Upper lobe of left lung (tissue), 6 donors: ENCODE measurements at regions not wholly inside any gene's neighbourhood (a gene's known extent, or its start where the extent isn't known, plus 50 kb on each side); places are given as distances from the start of the nearest gene placed in this dataset.
"Not testable (repeated sequence)": the region's sequence is repeated elsewhere in the genome, so short reads cannot be mapped to it uniquely, and the experiment has no call there.

ENCODE experiments used
- ATAC-seq, 2 donors: fragments of 200-7000 bp; cut with Tn5 transposase; one replicate each; pipeline ENCODE4 v1.9.1; 2022; ENCODE audit warnings: mild to moderate bottlenecking in 2 of 2, moderate library complexity in 2 of 2; ENCODE audit not compliant: low FRiP score in 2 of 2
- DNase-seq, 2 donors: peaks; one replicate each; pipeline ENCODE4 v3.0.0-alpha.2; 2019 to 2020
- H3K27ac ChIP-seq, 4 donors: fragments of 200-600 bp; sonication (generic); one replicate each; pipeline ENCODE4 v1.5.1; 2016 to 2019
- H3K27me3 ChIP-seq, 4 donors: fragments of 200-600 bp; sonication (generic); one replicate each; pipeline ENCODE4 v1.5.1; 2017 to 2019
- H3K36me3 ChIP-seq, 4 donors: fragments of 200-600 bp; sonication (generic); one replicate each; pipeline ENCODE4 v1.5.1; 2016 to 2019
- H3K4me1 ChIP-seq, 4 donors: fragments of 200-600 bp; sonication (generic); one replicate each; pipeline ENCODE4 v1.5.1; 2018 to 2019
- H3K4me3 ChIP-seq, 4 donors: fragments of 200-600 bp; sonication (generic); one replicate each; pipeline ENCODE4 v1.5.1; 2017 to 2019; ENCODE audit warnings: mild to moderate bottlenecking in 2 of 4, moderate library complexity in 1 of 4
- H3K9me3 ChIP-seq, 4 donors: fragments of 200-600 bp; sonication (generic); one replicate each; pipeline ENCODE4 v1.5.1; 2018 to 2019
- EP300 ChIP-seq, 4 donors: sonication (generic); formaldehyde crosslinking; IDR thresholded peaks; one replicate each; pipeline ENCODE4 v1.5.1; 2017; ENCODE audit warnings: antibody characterized with exemption in 4 of 4, control low read depth in 2 of 4
- POLR2A ChIP-seq, 4 donors: fragments of 450-650 bp; IDR thresholded peaks; one replicate each; pipeline ENCODE4 v1.5.1; 2016 to 2017; ENCODE audit warnings: antibody characterized with exemption in 4 of 4, mild to moderate bottlenecking in 2 of 4
- POLR2AphosphoS5 ChIP-seq, 2 donors: sonication (generic); formaldehyde crosslinking; IDR thresholded peaks; one replicate each; pipeline ENCODE4 v1.5.1; 2017; ENCODE audit warnings: antibody characterized with exemption in 2 of 2
- whole genome bisulfite sequencing, 2 donors: methylation state at CpG; one replicate each; pipeline ENCODE4 v1.1.5; 2017 to 2018; 5-methylcytosine and 5-hydroxymethylcytosine counted together
- TF ChIP-seq, protein P1 (sequence below), 6 experiments: fragments of 450-650 bp in 4 of 6; fragments of 200-600 bp in 2 of 6; sonication (generic) in 2 of 6; IDR thresholded peaks; one replicate each; pipeline ENCODE4 v1.5.1; 2016 to 2019; ENCODE audit warnings: antibody characterized with exemption in 6 of 6
- donor health status: DM: no; HTN: no; CAD: no; lungs with moderate emphysema.
- donor health status: DM: no; HTN: yes; CAD: no; lungs with severe emphysema.

DNA sequence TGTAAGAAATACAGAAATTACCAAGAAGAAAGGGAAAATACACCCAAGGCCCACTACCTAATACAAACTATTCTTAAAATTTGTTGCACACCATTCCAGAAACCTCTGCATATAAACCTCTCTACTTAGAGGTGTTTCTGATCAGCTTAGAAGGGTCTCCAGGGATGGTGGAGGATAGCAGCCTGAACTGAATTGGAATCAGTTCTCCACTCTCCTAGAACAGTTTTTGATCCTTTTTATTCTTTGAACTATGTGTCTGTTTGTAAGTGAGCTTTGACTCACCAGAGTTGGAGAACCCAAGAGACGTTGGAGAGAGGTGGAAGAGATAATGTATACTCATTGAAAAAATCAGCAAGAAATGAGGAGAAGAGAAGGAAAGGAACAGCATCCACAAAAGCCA is 96.6 kb upstream of the OTUD4 start:
- ATAC-seq (no peak), DNase-seq (no peak)
- no peaks in the 10 kb centered on the region for H3K4me1 ChIP-seq
- no peaks in the 10 kb centered on the region for H3K36me3 ChIP-seq
- H3K27ac ChIP-seq = no peak overlapping the region
- no peaks in the 10 kb centered on the region for H3K9me3 ChIP-seq
- TF ChIP-seq POLR2A (IDR thresholded peaks at IDR 0.05) (no peak), EP300 (IDR thresholded peaks at IDR 0.05) (no peak), POLR2AphosphoS5 (IDR thresholded peaks at IDR 0.05) (no peak)
- TF ChIP-seq, protein P1, sequence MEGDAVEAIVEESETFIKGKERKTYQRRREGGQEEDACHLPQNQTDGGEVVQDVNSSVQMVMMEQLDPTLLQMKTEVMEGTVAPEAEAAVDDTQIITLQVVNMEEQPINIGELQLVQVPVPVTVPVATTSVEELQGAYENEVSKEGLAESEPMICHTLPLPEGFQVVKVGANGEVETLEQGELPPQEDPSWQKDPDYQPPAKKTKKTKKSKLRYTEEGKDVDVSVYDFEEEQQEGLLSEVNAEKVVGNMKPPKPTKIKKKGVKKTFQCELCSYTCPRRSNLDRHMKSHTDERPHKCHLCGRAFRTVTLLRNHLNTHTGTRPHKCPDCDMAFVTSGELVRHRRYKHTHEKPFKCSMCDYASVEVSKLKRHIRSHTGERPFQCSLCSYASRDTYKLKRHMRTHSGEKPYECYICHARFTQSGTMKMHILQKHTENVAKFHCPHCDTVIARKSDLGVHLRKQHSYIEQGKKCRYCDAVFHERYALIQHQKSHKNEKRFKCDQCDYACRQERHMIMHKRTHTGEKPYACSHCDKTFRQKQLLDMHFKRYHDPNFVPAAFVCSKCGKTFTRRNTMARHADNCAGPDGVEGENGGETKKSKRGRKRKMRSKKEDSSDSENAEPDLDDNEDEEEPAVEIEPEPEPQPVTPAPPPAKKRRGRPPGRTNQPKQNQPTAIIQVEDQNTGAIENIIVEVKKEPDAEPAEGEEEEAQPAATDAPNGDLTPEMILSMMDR (IDR thresholded peaks at IDR 0.05) = no peak
- H3K4me3 ChIP-seq = no peak overlapping the region
- H3K27me3 ChIP-seq = no peaks in the 10 kb centered on the region
- 78 to 79% methylated on average over 1 of the region's 1 CpG for WGBS, 2 donors

DNA sequence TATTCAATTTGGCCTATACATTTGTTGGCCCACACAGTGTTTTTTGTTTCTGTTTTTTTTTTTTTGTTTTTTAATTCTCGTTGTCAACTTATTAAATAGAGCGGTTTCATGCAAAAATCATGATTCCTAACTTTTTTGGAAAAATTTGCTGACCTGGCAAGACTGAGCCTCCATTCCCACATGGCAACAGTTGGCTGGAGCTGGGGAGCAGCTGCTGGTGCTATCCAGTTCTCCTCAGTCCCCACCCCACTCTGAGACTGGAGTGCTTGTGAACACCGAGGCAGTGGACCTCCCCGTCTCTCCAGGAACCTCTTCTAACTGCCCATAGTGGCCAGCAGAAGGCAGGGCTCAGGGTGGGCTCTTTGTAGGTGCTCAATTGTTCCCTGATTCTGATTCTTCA is 95.7 kb upstream of the OTUD4 start:
- DNase-seq = no peak
- H3K9me3 ChIP-seq = no peaks in the 10 kb centered on the region
- H3K27ac ChIP-seq = no peak overlapping the region
- no peak overlapping the region for H3K4me3 ChIP-seq
- H3K27me3 ChIP-seq = no peaks in the 10 kb centered on the region
- TF ChIP-seq POLR2A (IDR thresholded peaks at IDR 0.05) (no peak), POLR2AphosphoS5 (IDR thresholded peaks at IDR 0.05) (no peak), EP300 (IDR thresholded peaks at IDR 0.05) (no peak)
- TF ChIP-seq, protein P1 (IDR thresholded peaks at IDR 0.05) = no peak
- no peak for ATAC-seq
- no peaks in the 10 kb centered on the region for H3K4me1 ChIP-seq
- H3K36me3 ChIP-seq = no peaks in the 10 kb centered on the region
- WGBS, 2 donors = 61 to 78% methylated on average over 4 of the region's 4 CpGs

DNA sequence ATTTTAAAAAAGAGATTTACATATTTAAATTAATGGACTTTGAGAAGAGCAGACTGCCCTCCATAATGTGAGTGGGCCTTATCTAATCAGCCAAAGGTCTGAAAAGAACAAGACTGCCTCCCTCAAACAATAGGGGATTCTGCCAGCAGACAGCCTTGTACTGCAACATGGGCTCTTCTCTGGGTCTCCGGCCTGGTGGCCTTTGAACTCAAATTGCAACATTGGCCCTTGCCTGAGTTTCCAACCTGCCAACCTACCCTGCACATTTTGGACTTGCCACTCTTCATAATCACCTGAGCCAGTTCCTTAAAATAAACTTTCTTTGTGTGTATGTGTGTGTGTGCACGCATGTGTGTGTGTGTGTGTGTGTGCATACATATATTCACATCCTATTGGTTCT is 90.8 kb upstream of the OTUD4 start:
- Histone ChIP-seq H3K36me3 (no peaks in the 10 kb centered on the region), H3K27ac (no peak overlapping the region), H3K27me3 (no peaks in the 10 kb centered on the region), H3K9me3 (no peaks in the 10 kb centered on the region), H3K4me1 (no peaks in the 10 kb centered on the region), H3K4me3 (no peak overlapping the region)
- 43 to 74% methylated on average over 2 of the region's 2 CpGs for WGBS, 2 donors
- TF ChIP-seq POLR2A (IDR thresholded peaks at IDR 0.05) (no peak), EP300 (IDR thresholded peaks at IDR 0.05) (no peak), POLR2AphosphoS5 (IDR thresholded peaks at IDR 0.05) (no peak)
- TF ChIP-seq, protein P1 (IDR thresholded peaks at IDR 0.05) = no peak
- DNase-seq (no peak), ATAC-seq (no peak)

DNA sequence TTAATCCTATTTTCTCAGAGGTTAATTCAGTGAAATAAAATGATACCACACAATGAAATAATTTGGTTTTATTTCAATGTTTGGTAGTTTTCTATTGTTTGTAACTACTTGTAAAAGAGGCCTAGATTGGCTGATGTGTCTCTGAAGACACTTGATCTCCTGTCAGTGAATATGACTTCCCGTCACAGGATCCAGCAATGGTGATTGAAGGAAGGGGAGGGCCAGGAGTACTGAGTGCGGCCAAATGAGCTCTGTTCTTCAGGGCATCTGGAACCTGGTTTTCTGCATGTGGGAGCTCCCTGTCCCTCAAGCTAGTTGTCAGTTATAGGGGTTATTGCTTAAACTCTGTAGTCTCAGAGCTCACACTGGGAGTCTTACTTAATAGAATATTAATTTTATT is 86.5 kb upstream of the OTUD4 start:
- Histone ChIP-seq H3K4me1 (no peaks in the 10 kb centered on the region), H3K27ac (no peak overlapping the region), H3K27me3 (no peaks in the 10 kb centered on the region), H3K36me3 (no peaks in the 10 kb centered on the region), H3K4me3 (no peak overlapping the region), H3K9me3 (no peaks in the 10 kb centered on the region)
- DNase-seq = no peak
- ATAC-seq = no peak
- 39 to 44% methylated on average over 2 of the region's 2 CpGs for WGBS, 2 donors
- TF ChIP-seq POLR2A (IDR thresholded peaks at IDR 0.05) (no peak), POLR2AphosphoS5 (IDR thresholded peaks at IDR 0.05) (no peak), EP300 (IDR thresholded peaks at IDR 0.05) (no peak)
- TF ChIP-seq, protein P1 (IDR thresholded peaks at IDR 0.05) = no peak

DNA sequence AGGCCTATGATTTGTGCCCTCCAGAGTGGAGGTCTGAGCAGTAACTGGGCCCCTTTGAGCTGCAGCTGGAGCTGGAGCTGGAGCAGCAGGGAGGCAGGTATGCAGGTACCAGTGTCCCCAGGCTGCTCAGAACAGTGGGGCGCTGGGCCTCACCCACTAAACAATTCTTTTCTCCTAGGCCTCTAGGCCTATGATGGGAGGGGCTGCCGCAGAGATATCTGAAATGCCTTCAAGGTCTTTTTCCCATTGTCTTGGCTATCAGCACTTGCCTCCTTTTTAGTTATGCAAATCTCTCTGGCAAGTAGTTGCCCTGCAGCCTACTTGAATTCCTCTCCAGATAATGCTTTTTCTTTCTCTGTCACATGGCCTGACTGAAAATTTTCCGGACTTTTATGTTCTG is 79.7 kb upstream of the OTUD4 start:
- 69 to 77% methylated on average over 2 to 3 of the region's 3 CpGs for WGBS, 2 donors
- H3K27me3 ChIP-seq = no peaks in the 10 kb centered on the region
- ATAC-seq (no peak), DNase-seq (no peak)
- no peaks in the 10 kb centered on the region for H3K36me3 ChIP-seq
- H3K4me3 ChIP-seq = no peak overlapping the region
- H3K9me3 ChIP-seq = peaks cover 0 to 11% (median 3%) of the 10 kb centered on the region in 4 donors
- no peak overlapping the region for H3K27ac ChIP-seq
- no peaks in the 10 kb centered on the region for H3K4me1 ChIP-seq
- TF ChIP-seq, protein P1 (IDR thresholded peaks at IDR 0.05) = no peak

DNA sequence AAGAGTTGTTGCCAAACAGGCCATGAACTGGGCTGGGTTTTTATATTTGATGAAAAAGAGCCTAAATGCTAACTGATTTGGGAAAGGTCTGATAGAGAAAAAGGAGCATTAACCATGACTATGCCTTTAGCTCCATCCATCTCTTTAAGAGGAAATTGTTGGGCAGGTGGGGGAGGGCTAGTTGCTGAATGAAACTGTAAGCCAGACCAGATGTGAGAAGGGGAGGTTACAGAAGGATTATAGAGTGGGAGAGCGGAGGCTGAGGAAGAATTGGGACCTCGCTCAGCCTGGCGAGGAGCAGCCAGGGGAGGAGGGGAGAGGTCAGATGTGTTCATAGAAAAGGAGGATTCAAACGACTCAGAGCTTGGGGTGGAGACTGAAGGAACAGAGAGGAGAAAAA is 74.9 kb upstream of the OTUD4 start:
- H3K4me3 ChIP-seq, H3K27me3 ChIP-seq, H3K36me3 ChIP-seq, DNase-seq, ATAC-seq, H3K4me1 ChIP-seq, H3K9me3 ChIP-seq, H3K27ac ChIP-seq: not testable (repeated sequence)
- 73 to 78% methylated on average over 4 of the region's 4 CpGs for WGBS, 2 donors
